CD4-positive, alpha-beta T cell treated with Interleukin-6 at 100 ng/mL for 8 hours (primary cell): ENCODE measurements at regions not wholly inside any gene's neighbourhood (a gene's known extent, or its start where the extent isn't known, plus 50 kb on each side); places are given as distances from the start of the nearest gene placed in this dataset.
"Not testable (repeated sequence)": the region's sequence is repeated elsewhere in the genome, so short reads cannot be mapped to it uniquely, and the experiment has no call there.

Experiments used
- DNase-seq: peaks from one replicate; pipeline ENCODE4 v3.0.0-alpha.2; 2020; ENCODE audit warnings: mixed read lengths, low spot score

GRCh38 chr15:84094720-84095119 lies 140.9 kb upstream of the GOLGA6L4 start:
- DNase-seq: not testable (repeated sequence)

- DNase-seq: not testable (repeated sequence)
These were observed 138.5 kb upstream of the GOLGA6L4 start for GRCh38 chr15:84097053-84097452.

- no peak for DNase-seq
These were observed 137.0 kb upstream of the GOLGA6L4 start for GRCh38 chr15:84098604-84099003.

- DNase-seq: no peak
These were observed 136.4 kb upstream of the GOLGA6L4 start for GRCh38 chr15:84099181-84099580.

DNA sequence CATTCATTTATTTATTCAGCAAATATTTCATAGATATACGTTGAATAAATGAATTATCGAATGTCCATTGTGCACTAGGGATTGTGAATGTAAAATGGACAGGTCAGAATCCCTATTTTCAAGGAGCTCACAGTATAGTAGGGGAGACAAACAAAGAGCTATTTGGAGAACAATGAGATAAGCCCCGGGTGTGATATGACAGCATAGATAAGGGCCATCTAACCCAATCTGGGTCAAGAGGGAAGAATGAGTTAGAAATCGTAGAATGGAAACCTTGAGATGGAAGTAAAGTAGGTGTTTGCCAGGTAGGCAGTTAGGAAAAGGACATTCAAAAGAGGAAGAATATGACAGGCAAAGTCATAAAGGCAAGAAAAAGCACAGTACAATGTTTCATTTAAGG lies 132.2 kb upstream of the GOLGA6L4 start:
- DNase-seq: no peak

DNA sequence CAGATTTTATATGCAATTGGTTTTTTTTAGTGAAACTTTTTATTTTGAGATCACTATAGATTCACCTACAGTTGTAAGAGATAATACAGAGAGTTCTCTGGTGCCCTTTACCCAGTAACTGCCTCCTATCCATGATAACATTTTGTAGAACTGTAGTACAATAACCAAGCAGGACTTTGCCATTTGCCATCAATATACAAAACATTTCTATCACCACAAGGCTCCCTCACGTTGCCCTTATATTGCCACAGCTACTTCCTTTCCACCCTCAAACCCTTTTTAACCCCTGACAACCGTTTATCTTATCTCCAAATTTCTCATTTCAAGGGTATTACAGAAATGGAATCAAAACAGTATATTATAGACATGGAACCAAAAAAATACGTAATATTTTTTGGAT lies 130.7 kb upstream of the GOLGA6L4 start:
- no peak for DNase-seq

DNA sequence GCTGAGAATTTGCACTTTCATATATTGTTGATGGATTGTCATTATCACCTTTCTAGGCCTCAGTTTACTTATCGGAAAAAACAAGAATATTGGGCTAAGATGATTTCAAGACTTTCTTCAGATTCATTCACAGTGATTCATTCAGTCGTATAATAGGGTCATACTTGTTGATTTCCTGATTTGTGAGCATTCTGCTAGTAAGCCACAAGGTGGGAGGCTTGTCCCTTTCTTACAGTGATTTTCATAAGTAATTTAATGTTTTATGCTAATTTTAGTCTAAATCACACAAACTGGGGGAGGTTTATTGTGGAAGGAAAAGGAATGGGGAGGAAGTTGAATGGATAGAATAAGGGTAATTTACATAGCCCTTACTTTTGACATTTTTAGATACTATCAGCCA lies 126.8 kb upstream of the GOLGA6L4 start:
- DNase-seq: no peak

- no peak for DNase-seq
These were observed 124.0 kb upstream of the GOLGA6L4 start for GRCh38 chr15:84111575-84111974.

- no peak for DNase-seq
These were observed 123.5 kb upstream of the GOLGA6L4 start for GRCh38 chr15:84112025-84112424.

DNA sequence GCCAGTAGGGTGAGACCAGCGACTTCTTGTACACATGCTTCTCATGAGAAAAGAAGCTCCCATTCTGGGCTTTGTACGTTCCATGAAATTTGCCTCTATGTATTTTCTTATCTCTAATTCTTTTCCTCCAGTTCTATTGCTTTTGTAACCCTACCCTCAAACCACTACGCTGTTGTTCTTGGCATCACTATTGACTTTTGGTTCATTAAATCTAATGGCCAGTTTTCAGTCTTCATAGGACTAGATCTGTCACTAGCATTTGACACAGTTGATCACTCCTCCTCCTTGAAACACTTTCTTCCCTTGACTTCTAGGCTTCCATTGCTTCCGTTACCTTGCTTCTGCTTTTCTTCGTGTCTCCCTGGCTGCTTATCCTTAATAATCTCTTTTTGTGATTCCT lies 121.7 kb upstream of the GOLGA6L4 start:
- no peak for DNase-seq

DNA sequence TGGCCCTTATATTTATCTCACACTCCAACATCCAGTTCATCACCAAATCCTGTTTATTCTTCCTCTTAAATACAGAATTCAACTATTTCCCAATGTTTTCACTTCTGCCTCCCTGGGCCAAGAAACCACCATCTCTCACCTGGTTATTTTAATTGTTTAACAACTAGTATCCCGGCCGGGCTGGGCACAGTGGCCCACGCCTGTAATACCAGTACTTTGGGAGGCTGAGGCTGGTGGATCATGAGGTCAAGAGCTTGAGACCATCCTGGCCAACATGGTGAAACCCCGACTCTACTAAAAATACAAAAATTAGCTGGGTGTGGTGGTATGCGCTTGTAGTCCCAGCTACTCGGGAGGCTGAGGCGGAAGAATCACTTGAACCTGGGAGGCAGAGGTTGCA lies 120.9 kb upstream of the GOLGA6L4 start:
- DNase-seq: not testable (repeated sequence)

DNA sequence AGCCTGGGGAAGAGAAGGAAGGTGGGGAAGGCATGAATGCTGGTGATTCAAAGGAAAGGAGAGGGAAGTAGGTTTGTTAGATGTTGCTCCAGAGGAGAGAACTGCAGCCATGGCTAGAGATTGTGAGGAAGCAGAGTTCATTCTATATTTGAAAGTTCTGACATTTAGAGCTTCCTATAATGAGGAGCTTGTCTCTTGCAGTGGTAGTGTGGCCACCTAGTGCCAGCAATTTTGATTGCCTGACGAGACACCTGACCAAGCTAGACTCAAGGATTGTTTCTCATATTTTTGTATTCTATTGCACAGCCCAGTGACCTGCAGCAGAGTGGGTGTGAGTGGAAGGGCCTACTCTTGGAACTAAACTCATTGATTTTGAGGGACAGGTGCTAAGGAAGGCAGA lies 116.2 kb upstream of the GOLGA6L4 start:
- not testable (repeated sequence) for DNase-seq

DNA sequence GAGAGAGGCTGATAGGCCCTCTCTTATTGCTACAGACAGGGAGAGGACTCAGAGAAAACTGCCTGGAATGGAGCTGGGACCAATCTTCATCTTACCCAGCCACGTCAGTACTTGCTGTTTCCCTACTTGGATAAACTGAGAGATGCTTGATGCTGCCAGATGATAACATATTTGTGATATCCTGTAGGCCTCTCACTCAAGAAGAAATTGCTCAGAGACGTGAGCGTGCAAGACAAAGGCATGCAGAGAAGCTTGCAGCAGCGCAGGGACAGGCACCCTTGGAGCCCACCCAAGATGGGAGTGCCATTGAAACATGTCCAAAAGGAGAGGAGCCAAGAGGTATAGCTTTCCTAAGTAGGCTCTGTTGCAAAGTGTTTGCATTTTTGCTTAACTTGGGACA lies 114.7 kb upstream of the GOLGA6L4 start:
- DNase-seq: not testable (repeated sequence)

GRCh38 chr15:84128706-84129105 lies 106.9 kb upstream of the GOLGA6L4 start:
- not testable (repeated sequence) for DNase-seq

GRCh38 chr15:84130098-84130831 lies 105.3 kb upstream of the GOLGA6L4 start:
- DNase-seq: not testable (repeated sequence)

DNA sequence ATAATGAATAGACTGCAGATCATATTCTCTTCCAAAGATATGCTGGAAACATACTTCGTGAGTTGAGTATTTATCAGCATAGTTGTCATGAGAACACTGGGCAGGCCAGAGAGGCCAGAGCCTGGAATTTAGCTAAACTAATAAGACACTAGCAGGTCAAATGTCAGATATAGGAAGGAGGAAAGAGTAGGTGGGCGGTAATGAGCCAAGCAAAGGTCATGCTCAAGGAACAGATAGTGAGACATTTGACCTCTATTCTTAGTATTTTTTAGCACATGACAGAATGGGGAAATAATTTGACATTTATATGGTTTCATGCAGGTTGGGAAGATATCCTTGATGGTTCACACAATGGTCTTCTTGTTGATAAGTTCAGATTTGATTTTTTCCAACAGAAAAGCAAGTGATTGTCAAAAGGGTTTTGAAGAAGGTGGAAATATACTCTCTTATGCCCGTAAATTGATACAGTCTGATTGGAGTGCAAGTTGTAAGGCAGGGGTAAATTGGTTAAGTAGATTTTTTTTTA lies 99.6 kb upstream of the GOLGA6L4 start:
- DNase-seq: not testable (repeated sequence)

DNA sequence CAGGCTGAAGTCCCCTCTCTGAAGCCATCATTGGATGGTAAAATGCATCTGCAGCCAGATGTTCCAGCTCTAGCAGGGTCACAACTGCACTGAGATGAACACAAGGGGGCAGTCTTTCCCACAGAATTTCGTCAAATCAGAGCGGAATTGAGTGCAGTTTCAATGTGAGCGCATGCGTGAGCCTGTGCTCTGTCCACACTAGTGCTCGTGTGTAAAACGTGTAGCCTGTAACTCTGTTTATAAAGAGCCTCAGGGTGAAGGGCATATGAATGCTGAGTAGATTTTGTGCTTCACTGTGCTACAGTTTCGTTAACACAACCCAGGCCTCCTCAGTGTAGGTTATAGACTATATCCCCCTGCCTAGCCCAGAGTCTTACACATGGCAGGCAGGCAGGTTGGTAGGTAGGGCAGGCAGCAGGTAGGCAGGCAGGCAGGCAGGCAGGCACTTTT lies 92.7 kb upstream of the GOLGA6L4 start:
- DNase-seq: peak; percentile 76

GRCh38 chr15:84143753-84144314 lies 91.7 kb upstream of the GOLGA6L4 start:
- no peak for DNase-seq

DNA sequence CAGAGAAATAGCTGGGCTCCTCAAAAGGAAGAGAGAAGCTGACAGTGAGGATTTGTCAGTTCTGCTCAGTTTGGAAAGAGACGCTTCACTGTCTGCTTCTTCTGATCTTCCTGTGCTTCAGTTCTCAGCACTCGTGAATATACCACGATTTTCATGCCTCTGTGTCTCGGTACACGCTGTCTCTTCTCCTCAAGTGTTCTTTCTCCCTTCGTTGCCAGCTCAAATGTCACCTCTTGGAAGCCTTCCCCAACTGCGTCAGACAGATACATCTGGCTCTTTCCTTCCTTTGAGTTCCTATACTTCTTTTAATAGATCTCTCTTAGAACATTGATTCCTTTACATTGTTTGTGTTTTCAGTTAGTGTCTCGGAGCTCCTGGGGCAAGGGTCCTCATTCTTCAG lies 90.6 kb upstream of the GOLGA6L4 start:
- not testable (repeated sequence) for DNase-seq

GRCh38 chr15:84146299-84146698 lies 89.3 kb upstream of the GOLGA6L4 start:
- not testable (repeated sequence) for DNase-seq

DNA sequence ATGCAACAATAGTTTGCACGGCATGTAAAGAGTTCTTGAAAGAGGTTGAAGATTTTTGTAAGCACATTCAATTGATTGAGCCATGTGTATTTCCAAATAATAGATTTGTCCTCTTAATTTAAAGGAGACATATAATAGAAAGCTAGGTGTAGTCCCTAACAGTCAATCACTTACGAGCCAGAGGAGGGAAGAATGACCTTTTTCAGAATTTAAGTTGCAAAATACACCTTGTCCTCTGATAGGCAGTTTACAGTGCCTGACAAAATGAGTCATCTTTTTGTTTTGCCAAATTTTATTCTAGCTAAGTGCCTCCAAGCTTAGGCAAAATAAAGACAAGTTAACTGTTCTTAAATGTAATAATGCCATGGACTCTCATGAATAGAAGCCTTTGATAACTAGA lies 88.3 kb upstream of the GOLGA6L4 start:
- not testable (repeated sequence) for DNase-seq

- DNase-seq: no peak
These were observed 84.2 kb upstream of the GOLGA6L4 start for GRCh38 chr15:84151205-84151931.
